CD4-positive, alpha-beta T cell treated with Interleukin-21 for 1 hour (primary cell): ENCODE measurements at regions not wholly inside any gene's neighbourhood (a gene's known extent, or its start where the extent isn't known, plus 50 kb on each side); places are given as distances from the start of the nearest gene placed in this dataset.
"Not testable (repeated sequence)": the region's sequence is repeated elsewhere in the genome, so short reads cannot be mapped to it uniquely, and the experiment has no call there.

Experiments
- DNase-seq: peaks from one replicate; pipeline ENCODE4 v3.0.0-alpha.2; 2020

GRCh38 chr9:71268871-71269635 lies 147.6 kb upstream of the TRPM3 start:
- no peak for DNase-seq

DNA sequence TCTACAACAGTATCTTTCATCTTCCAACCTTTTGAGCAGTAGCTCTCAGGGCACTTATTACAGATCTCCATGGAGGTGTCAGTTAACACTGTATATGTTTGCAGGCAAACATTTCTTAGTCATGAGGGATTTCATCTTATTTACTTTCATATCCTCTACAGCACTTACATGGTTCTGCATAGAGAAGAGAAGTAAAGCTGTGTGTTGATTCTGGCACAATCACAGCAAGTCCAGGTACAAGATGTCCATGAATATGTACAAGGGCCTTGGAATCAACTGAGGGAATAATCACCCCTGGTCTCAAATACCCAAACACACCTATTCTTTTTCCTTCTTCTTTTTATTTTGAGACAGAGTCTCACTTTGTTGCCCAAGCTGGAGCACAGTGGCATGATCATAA lies 142.0 kb upstream of the TRPM3 start:
- no peak for DNase-seq

GRCh38 chr9:71260419-71260818 lies 139.0 kb upstream of the TRPM3 start:
- DNase-seq = not testable (repeated sequence)

- no peak for DNase-seq
These were observed 133.3 kb upstream of the TRPM3 start for GRCh38 chr9:71254592-71255277.

- DNase-seq = no peak
These were observed 131.6 kb upstream of the TRPM3 start for GRCh38 chr9:71253011-71253410.

DNA sequence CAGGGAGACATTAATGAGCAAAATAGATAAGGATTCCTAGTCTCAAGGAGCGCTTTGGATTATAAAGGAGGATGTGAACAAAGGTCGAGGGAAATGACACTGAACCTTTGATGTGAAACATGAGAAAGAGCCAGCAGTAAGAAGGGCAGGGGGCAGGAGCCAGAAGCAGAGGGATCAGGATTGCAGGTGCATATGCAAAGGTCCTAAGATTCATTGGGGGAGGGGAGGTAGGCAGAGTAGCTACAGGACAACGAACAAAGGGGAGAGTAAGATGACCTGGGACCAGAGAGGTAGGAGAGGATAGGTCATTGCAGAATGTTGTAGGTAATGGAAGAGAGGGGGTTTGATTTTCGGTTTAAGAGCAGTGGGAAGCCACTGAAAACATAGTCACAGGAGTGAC lies 129.2 kb upstream of the TRPM3 start:
- no peak for DNase-seq

DNA sequence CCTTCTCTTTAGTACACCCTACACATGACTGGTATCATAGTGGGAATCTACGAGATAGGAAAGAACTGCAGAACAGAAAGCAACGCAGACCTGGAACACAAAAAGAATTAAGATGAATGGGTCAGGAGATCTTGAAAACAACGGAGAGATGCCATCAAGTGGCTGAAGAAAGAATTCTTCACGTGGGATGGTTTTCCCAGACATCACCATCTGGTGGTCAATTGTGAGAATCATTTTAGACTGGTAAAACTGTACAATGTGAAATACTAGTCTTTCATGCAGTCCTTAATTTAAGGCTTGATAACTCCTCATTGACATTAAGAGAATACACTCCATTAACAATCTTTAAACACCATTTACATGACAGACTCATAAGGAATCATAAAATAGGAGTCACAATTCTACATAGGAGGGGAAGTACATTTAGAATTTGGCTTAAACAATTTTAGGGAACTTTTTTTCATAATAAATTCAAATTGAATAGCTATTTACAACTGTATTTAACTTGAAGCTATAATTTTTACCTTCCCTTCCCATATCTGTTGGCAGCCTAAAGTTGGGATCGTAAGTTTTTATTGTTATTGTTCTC lies 128.4 kb upstream of the TRPM3 start:
- DNase-seq = peak; percentile 13

DNA sequence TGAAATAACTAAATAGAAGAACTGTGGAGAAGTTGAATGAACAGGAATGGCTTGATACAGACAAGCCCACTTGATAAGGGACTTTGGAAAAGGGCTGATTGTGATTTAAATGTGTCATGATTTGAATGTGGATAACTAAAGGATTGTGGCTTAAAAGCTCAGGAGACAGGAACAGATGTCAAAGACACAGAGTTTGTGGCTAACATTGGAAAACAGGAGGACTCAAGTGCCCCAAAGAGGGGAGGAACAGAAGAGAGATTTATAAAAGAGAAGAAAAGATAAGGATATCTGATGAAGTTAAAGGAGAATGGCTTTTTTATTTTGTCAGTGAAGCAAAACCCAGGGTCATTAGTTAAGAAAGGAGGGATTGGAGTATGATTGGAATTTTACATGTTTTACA lies 124.2 kb upstream of the TRPM3 start:
- DNase-seq = no peak

DNA sequence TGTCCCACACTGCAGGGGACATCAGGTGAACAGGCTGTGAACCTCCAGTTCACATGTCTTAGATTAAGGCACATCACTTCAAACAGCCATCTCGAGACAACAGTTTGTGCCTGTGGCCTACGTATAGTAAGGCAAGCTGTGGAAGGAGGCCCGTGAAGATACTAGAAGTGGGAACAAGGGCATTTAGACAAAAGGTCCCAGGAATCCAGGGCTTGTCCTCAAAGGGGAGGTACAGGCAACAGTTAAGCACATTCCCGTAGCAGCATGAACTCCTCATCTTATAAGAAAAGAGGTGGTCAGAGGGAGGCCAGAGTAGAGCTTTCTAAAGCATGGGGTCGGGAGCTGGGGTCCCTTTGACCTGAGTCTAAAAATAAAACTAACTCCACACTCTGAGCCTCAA lies 122.5 kb upstream of the TRPM3 start:
- DNase-seq = no peak

DNA sequence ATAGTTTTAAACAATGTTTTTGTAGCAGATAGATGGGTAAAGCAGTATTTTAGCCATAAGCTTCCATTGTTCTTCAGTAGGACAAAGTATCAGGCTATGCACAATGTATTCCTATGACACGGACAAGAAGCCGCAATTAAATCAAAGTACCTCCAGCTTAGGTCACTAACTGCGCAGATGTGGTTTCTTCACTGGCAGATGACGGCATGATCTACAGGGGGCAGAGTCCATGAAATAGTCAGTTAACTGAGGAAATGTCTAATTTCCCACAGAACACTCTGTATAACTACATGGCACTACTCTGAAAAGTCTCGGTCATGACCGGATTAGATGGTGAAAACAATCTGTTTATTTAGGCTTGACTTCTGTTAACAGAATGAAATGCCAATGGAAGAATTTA lies 120.7 kb upstream of the TRPM3 start:
- DNase-seq = no peak

- no peak for DNase-seq
These were observed 115.6 kb upstream of the TRPM3 start for GRCh38 chr9:71237051-71237450.

GRCh38 chr9:71233646-71234045 lies 112.2 kb upstream of the TRPM3 start:
- DNase-seq = no peak

- DNase-seq = no peak
These were observed 102.6 kb upstream of the TRPM3 start for GRCh38 chr9:71223953-71224538.

GRCh38 chr9:71218774-71219173 lies 97.4 kb upstream of the TRPM3 start:
- no peak for DNase-seq

DNA sequence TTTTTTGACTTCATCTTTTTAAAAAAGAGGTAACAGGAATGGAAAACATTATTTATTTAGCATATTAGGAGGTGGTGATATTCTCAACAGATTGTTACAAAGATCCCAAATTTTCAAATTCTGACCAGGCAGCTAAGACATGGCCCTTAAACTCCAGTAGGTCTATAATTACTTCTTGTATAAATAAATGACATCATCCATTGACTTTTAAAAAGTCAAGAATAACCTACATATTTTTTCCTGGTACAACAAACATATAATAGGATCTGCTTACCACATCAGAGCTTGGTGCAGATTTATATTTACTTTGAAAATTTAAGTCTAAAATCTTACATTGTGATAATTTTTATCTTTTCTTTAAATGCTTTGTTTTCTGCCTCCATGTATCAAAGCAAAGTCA lies 92.2 kb upstream of the TRPM3 start:
- DNase-seq = no peak

- no peak for DNase-seq
These were observed 88.9 kb upstream of the TRPM3 start for GRCh38 chr9:71210326-71210725.

GRCh38 chr9:71209890-71210289 lies 88.5 kb upstream of the TRPM3 start:
- no peak for DNase-seq

DNA sequence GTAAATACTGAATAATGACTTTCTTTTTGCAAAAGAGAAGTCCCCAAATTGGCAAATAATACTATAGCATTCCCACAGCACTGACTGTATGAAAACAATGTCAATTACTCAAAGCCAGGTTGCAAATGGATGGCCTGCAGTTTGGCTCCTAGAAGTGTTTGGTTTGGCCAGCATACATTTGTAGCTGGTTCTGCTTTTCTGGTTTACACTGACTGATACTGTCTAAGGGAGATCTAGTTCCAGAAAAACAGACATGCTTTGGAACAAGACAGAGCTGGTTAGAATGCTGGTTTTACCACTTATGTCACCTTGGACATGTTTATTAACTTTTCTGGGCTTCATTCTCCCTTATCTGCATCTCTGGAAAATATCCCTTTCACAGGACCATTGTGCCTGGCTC lies 81.5 kb upstream of the TRPM3 start:
- DNase-seq = no peak

DNA sequence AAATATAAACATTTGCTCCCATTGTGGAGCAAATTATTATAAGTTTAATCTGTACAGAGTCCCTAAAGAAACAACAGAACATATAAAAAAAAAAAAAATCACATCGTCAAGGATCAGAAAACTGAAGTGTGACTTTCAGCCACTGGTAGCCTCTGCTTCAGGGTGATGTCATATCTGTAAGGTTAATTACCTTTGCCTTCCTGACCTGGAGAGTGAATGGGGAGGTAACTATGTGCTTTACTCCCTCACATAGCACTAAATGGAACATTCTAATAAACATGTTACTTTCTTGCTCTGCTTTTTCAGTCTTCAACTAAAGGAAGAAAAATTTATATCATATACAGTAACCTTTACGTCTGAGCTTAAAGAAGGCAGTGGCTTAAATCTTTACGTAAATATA lies 70.3 kb upstream of the TRPM3 start:
- DNase-seq = no peak

- no peak for DNase-seq
These were observed 61.8 kb upstream of the TRPM3 start for GRCh38 chr9:71183251-71183650.

GRCh38 chr9:71179183-71179582 lies 57.8 kb upstream of the TRPM3 start:
- DNase-seq = no peak

- DNase-seq = no peak
These were observed 56.5 kb upstream of the TRPM3 start for GRCh38 chr9:71177901-71178300.

DNA sequence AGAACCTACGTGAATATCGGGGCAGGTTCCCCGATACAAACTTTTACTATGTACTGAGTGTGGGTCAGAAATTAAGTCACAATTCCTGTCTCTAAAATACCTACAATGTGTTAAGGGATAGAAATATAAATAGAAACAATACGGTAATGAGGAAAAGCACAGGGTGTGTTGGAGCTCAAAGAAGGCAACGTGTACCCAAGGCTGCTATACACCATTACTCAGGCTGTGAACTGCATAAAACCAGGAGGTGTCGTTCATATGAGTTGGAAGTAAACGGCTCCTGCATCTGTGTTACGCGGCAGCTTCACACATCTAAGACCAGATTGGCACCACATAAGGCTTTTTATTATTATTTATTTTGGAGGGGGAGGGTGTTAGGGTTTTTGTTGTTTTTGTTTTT lies 50.1 kb upstream of the TRPM3 start:
- DNase-seq = no peak
